ENCODE measurements at regions not wholly inside any gene's neighbourhood (a gene's known extent, or its start where the extent isn't known, plus 50 kb on each side); places are given as distances from the start of the nearest gene placed in this dataset.

GRCh38 chr19:57037556-57037955 lies 82.2 kb upstream of the USP29 start:
- H4K20me1 ChIP-seq (ENCODE audit: insufficient read depth, low read length): no peaks in the 10 kb centered on the region
- H3K9ac ChIP-seq (ENCODE audit: low read length): no peak overlapping the region
- H3K4me1 ChIP-seq (ENCODE audit: low read length): no peaks in the 10 kb centered on the region
- H3K79me2 ChIP-seq (ENCODE audit: low read length): no peaks in the 10 kb centered on the region
- no peak overlapping the region for H2AFZ ChIP-seq (ENCODE audit: low read depth, low read length)
- H3K27me3 ChIP-seq (ENCODE audit: low read depth, low read length): no peaks in the 10 kb centered on the region
- no peak overlapping the region for H3K4me3 ChIP-seq (ENCODE audit: low read length)
- no peak overlapping the region for H3K4me2 ChIP-seq (ENCODE audit: low read length)
- H3K36me3 ChIP-seq (replicated peaks; ENCODE audit: low read depth, low read length): no peaks in the 10 kb centered on the region
- no peak overlapping the region for H3K27ac ChIP-seq (ENCODE audit: low read length)
- H3K9me3 ChIP-seq (ENCODE audit: insufficient read depth, low read length): no peaks in the 10 kb centered on the region; the same call in 1 of the 2 replicates
- no peak for TF ChIP-seq EZH2phosphoT487 (IDR thresholded peaks at IDR 0.05; ENCODE audit: low read depth)
- TF ChIP-seq CTCF (IDR thresholded peaks at IDR 0.05; ENCODE audit: low read depth, low read length): no peak

DNA sequence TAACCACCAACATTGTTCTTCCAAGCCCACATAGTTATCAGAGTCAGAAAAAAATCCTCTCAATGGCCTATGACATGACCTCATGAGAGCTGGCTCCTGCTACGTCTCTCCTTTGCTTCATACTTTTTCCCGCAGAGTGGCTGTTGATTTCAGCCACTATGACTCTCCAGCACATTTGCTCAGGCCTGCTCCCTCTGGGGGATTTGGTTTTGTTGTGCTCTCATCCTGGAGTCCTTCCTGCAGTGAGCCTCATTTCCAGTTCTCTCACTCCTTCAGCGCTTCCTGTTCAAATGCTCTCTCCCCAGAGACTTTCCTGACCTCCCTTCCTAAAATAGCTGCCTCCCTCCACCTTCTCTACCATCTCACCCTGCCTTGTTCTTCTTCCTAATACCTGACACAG lies 72.0 kb upstream of the USP29 start:
- no peaks in the 10 kb centered on the region for H3K9me3 ChIP-seq (ENCODE audit: insufficient read depth, low read length)
- H3K27ac ChIP-seq (ENCODE audit: low read length): no peak overlapping the region
- H3K4me2 ChIP-seq (ENCODE audit: low read length): no peak overlapping the region
- no peaks in the 10 kb centered on the region for H3K27me3 ChIP-seq (ENCODE audit: low read depth, low read length)
- no peak overlapping the region for H2AFZ ChIP-seq (ENCODE audit: low read depth, low read length)
- no peak overlapping the region for H3K4me3 ChIP-seq (ENCODE audit: low read length)
- H3K4me1 ChIP-seq (ENCODE audit: low read length): no peaks in the 10 kb centered on the region
- no peaks in the 10 kb centered on the region for H4K20me1 ChIP-seq (ENCODE audit: insufficient read depth, low read length)
- H3K79me2 ChIP-seq (ENCODE audit: low read length): no peaks in the 10 kb centered on the region
- no peak overlapping the region for H3K9ac ChIP-seq (ENCODE audit: low read length)
- H3K36me3 ChIP-seq (replicated peaks; ENCODE audit: low read depth, low read length): no peaks in the 10 kb centered on the region
- TF ChIP-seq CTCF (IDR thresholded peaks at IDR 0.05; ENCODE audit: low read depth, low read length) (no peak), EZH2phosphoT487 (IDR thresholded peaks at IDR 0.05; ENCODE audit: low read depth) (no peak)

DNA sequence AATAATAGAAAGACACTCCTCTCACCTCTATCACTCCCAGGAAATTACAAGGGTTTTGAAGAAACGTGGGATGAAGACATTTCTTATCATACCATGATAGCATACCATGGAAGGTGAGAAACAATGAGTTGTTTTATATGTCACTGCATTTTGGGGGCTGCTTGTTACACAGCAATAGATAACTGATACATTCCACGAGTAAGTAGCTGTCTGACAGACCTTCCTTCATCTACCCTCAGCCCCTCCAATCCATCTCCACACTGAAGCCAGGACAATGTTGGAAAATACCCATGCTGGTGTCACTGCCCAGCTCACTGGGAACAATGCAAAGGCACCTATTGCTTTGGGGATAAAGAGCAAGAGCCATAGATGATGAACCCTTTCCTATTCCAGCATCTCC lies 68.9 kb upstream of the USP29 start:
- Histone ChIP-seq H3K9me3 (ENCODE audit: insufficient read depth, low read length) (peaks cover 5% of the 10 kb centered on the region; the same call in 1 of the 2 replicates), H3K27ac (ENCODE audit: low read length) (no peak overlapping the region), H2AFZ (ENCODE audit: low read depth, low read length) (no peak overlapping the region), H3K27me3 (ENCODE audit: low read depth, low read length) (no peaks in the 10 kb centered on the region), H3K9ac (ENCODE audit: low read length) (no peak overlapping the region), H3K79me2 (ENCODE audit: low read length) (no peaks in the 10 kb centered on the region), H3K4me3 (ENCODE audit: low read length) (no peak overlapping the region), H3K4me2 (ENCODE audit: low read length) (no peak overlapping the region), H3K4me1 (ENCODE audit: low read length) (no peaks in the 10 kb centered on the region), H3K36me3 (replicated peaks; ENCODE audit: low read depth, low read length) (no peaks in the 10 kb centered on the region), H4K20me1 (ENCODE audit: insufficient read depth, low read length) (no peaks in the 10 kb centered on the region)
- TF ChIP-seq EZH2phosphoT487 (IDR thresholded peaks at IDR 0.05; ENCODE audit: low read depth) (no peak), CTCF (IDR thresholded peaks at IDR 0.05; ENCODE audit: low read depth, low read length) (no peak)

DNA sequence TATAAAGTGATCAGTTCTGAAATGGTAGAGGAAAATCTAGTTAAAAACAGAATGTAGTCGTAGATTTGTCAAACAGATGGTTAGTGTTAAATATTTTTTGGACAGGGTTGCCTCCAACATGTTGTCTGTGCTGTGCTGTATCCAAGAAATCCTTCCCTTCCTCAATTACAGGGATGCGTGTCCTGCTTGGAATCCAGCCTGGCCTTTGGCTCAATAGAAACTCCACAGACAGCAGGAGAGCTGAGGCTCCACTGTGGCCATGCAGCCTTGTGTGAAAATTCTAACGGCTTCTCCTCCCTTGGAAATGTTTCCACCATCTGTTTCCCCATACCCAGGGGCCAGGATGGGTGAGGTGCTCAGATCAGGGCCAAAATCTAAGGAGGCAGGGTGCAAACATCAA lies 67.7 kb upstream of the USP29 start:
- Histone ChIP-seq H3K4me2 (ENCODE audit: low read length) (no peak overlapping the region), H2AFZ (ENCODE audit: low read depth, low read length) (no peak overlapping the region), H3K4me1 (ENCODE audit: low read length) (no peaks in the 10 kb centered on the region), H3K4me3 (ENCODE audit: low read length) (no peak overlapping the region), H4K20me1 (ENCODE audit: insufficient read depth, low read length) (no peaks in the 10 kb centered on the region), H3K27ac (ENCODE audit: low read length) (no peak overlapping the region), H3K27me3 (ENCODE audit: low read depth, low read length) (no peaks in the 10 kb centered on the region), H3K9ac (ENCODE audit: low read length) (no peak overlapping the region), H3K36me3 (replicated peaks; ENCODE audit: low read depth, low read length) (no peaks in the 10 kb centered on the region), H3K79me2 (ENCODE audit: low read length) (no peaks in the 10 kb centered on the region), H3K9me3 (ENCODE audit: insufficient read depth, low read length) (peaks cover 5% of the 10 kb centered on the region; the same call in 1 of the 2 replicates)
- TF ChIP-seq CTCF (IDR thresholded peaks at IDR 0.05; ENCODE audit: low read depth, low read length) (no peak), EZH2phosphoT487 (IDR thresholded peaks at IDR 0.05; ENCODE audit: low read depth) (no peak)
